ACC112 (cell line): ENCODE measurements at regions not wholly inside any gene's neighbourhood (a gene's known extent, or its start where the extent isn't known, plus 50 kb on each side); places are given as distances from the start of the nearest gene placed in this dataset.
"Not testable (repeated sequence)": the region's sequence is repeated elsewhere in the genome, so short reads cannot be mapped to it uniquely, and the experiment has no call there.

Experiments used
- H2AFZ ChIP-seq: fragments of 200-600 bp; sonication (generic); one replicate; pipeline ENCODE4 v1.6.0; 2017; ENCODE audit warnings: antibody characterized with exemption, low read length; ENCODE audit not compliant: unreplicated experiment
- H3K27ac ChIP-seq: fragments of 200-600 bp; sonication (generic); 2 replicates; pipeline ENCODE4 v1.5.1; 2014; ENCODE audit warnings: low read depth, mild to moderate bottlenecking, antibody characterized with exemption, low read length, moderate library complexity
- H3K27me3 ChIP-seq: fragments of 200-600 bp; sonication (generic); 2 replicates; pipeline ENCODE4 v1.6.1; 2014; ENCODE audit warnings: mild to moderate bottlenecking, antibody characterized with exemption, low read length, moderate library complexity, mixed read lengths; ENCODE audit not compliant: insufficient read depth
- H3K36me3 ChIP-seq: fragments of 200-600 bp; sonication (generic); 2 replicates; pipeline ENCODE4 v1.6.1; 2016; ENCODE audit warnings: mild to moderate bottlenecking, antibody characterized with exemption, low read length, moderate library complexity, mixed read lengths; ENCODE audit not compliant: insufficient read depth
- H3K4me1 ChIP-seq: fragments of 200-600 bp; sonication (generic); one replicate; pipeline ENCODE4 v1.6.1; 2016; ENCODE audit warnings: low read length, mixed read lengths; ENCODE audit not compliant: insufficient read depth, unreplicated experiment, control insufficient read depth
- H3K4me3 ChIP-seq: fragments of 200-600 bp; sonication (generic); 2 replicates; pipeline ENCODE4 v1.5.1; 2014; ENCODE audit warnings: mild to moderate bottlenecking, low read depth, low read length
- H3K79me2 ChIP-seq: fragments of 200-600 bp; sonication (generic); one replicate; pipeline ENCODE4 v1.6.0; 2016; ENCODE audit warnings: low read length; ENCODE audit not compliant: control insufficient read depth, unreplicated experiment, insufficient read depth

DNA sequence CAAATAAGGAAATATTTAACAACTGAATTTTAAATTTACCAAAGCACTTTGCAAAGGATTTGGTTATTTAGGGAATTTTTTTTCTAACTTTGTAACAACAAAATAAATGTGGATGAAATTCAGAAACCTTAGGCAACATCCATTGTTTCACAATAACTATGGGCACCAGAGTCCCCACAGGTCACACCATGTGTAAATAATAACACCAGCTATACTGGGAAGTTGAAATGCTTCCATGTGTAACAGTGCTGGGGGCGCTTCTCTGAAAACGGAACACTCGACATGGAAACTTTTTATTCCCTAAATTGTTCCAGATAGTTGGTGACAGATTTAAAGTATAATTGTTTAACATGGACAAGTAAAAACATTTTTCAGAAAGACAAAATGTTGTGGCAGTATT is 818.6 kb downstream of the TNS3 start:
- H3K4me1 ChIP-seq, result peaks cover 20% of the 10 kb centered on the region
- no peaks in the 10 kb centered on the region for H3K79me2 ChIP-seq
- H3K27me3 ChIP-seq, result no peaks in the 10 kb centered on the region
- peak overlapping the region; percentile 58 for H3K27ac ChIP-seq
- no peak overlapping the region for H2AFZ ChIP-seq
- no peaks in the 10 kb centered on the region for H3K36me3 ChIP-seq
- no peak overlapping the region for H3K4me3 ChIP-seq

DNA sequence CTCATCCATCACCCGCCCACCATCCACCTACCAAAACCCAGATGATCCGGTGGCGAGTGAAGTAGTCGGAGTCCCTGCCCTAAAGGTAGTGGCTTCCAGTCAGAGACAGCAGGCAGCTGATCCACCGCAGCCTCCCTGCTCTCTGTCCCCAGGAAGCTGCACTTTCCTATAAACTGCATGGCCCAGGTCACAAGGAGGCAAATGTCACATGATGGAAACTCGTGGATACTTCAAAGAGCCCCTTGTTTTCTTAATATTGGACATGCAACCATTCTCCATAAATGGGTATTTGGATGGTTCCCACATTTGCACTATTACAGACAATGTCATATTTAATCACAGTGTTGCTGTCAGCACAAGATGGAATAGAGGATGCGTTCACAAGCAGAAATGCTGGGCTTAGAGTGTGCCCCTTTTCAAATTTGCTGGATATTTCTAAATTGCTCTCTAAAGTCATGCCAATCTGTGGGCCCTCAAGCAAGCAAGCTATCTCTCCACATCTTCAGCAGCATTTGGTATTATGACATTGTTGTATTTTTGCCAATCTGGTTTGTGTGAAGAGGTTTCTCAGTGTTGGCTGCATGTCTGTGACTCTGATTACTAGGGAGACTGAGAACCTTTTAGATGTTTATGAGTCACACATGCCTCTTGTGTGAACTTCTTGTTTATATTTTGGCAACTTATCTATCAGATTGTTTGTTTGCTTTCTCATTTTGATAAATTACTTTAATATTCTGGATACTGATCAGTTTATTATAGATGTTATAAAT is 822.0 kb downstream of the TNS3 start:
- H3K27me3 ChIP-seq, result no peaks in the 10 kb centered on the region
- peaks cover 26% of the 10 kb centered on the region for H3K4me1 ChIP-seq
- no peak overlapping the region for H3K4me3 ChIP-seq
- H3K79me2 ChIP-seq, result no peaks in the 10 kb centered on the region
- H2AFZ ChIP-seq, result no peak overlapping the region
- no peaks in the 10 kb centered on the region for H3K36me3 ChIP-seq
- H3K27ac ChIP-seq, result no peak overlapping the region

DNA sequence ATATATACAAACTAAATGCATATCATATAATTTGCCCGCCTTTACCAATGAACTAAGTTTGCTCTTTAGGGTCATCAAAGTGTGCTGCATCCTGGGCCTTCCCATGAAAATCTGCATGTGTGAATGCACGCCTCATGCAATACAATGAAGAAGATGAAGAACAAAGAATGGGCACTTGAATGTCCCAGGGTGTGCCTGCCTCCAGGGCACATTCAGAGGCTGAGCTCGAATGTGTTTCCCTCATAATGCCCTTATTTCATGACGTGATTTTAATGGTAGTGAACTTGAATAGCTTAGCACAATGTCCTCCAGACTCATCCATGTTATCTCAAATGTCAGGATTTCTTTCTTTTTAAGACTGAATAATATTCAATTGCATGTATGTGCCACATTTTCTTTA is 824.9 kb downstream of the TNS3 start:
- no peaks in the 10 kb centered on the region for H3K79me2 ChIP-seq
- H3K4me3 ChIP-seq, result no peak overlapping the region
- no peaks in the 10 kb centered on the region for H3K27me3 ChIP-seq
- no peak overlapping the region for H3K27ac ChIP-seq
- H2AFZ ChIP-seq, result no peak overlapping the region
- H3K4me1 ChIP-seq, result peaks cover 34% of the 10 kb centered on the region
- no peaks in the 10 kb centered on the region for H3K36me3 ChIP-seq

DNA sequence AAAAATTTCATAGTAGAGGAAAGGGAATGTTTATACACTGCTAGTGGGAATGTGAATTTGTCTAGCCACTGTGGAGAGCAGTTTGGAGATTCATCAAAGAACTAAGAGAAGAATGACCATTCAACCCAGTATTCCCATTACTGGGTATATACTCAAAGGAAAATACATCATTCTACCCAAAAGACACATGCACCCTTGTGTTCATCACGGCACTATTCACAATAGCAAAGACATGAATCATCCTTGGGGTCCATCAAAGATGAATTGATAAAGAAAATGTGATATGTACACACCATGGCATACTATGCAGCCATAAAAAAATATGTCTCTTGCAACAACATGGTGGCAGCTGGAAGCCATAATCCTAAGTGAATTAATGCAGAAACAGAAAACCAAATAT is 825.7 kb downstream of the TNS3 start:
- H3K36me3 ChIP-seq, result no peaks in the 10 kb centered on the region
- no peaks in the 10 kb centered on the region for H3K27me3 ChIP-seq
- H3K27ac ChIP-seq, result no peak overlapping the region
- H3K4me3 ChIP-seq, result no peak overlapping the region
- no peaks in the 10 kb centered on the region for H3K79me2 ChIP-seq
- H2AFZ ChIP-seq, result no peak overlapping the region
- H3K4me1 ChIP-seq, result peaks cover 42% of the 10 kb centered on the region

DNA sequence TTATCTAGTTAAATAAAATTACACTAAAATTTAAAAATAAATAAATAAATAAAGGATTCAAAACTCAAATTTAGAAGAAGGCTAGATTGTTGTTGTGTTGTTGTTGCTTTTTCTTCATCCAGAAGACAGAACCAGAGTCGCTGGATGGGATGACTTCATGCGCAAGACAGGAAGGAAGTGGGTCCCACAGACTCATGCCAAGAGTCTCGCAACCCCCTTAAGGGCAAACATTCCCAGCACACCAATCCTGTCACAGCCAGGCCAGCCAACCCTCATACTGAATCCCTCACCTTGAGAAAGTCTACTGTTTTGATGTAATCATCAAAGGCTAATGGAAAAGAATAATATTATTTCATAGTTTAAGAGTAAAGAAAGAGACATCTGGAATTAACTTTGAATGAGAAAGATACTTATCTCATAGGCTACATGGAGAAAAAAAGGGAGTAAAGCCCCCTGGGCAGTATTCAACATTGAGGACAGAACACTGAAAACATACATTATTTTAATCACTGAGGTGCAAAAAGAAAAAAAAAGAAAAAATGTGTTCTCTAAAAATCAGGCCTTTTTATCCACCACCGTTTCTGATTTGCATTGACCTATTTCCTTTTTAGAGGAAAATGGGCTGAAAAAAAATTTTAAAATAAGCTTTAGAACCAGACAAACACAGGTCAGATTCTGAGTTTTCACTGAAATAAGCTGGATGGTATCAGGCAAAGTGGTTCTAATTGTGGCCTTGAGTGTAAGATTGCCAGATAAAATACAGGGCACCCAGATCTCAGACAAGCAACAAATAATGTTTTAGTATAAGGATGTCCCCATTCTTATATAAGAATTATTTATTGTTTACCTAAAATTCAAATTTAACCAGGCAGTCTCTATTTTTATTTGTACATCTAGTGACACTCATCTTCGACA is 826.5 kb downstream of the TNS3 start:
- Histone ChIP-seq H3K4me1 (peaks cover 48% of the 10 kb centered on the region), H3K4me3 (no peak overlapping the region), H2AFZ (no peak overlapping the region), H3K27ac (peak overlapping the region; percentile 72; the same call in 1 of the 2 replicates), H3K36me3 (no peaks in the 10 kb centered on the region), H3K27me3 (no peaks in the 10 kb centered on the region), H3K79me2 (no peaks in the 10 kb centered on the region)

DNA sequence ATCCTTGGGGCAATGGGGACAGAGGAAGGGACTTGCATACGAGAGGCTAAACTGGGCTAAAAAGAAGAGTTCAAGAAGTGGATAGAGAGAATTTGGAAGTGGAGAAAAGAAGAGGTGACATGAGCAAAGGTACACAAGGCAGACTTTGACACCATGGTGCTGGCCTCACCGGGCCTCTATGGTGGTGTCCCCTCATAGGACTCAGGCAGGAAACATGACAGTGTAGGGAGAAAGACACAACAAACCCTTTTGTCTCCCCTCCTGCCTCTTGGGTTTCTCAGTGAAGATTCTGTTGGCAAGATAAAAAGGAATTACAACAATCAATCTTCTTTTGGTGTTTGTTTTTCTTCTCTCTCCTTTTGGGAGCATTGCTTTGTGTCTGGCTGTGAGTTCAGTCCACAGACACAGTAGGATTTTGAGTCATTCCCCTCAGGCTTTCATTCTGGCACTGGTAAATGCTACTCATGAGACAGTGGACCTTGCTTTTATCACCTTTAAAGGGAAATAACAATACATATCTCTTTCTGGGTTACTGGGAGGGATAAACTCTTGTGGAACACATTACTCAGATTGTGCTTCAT is 827.7 kb downstream of the TNS3 start:
- peak overlapping the region; percentile 21; the same call in 1 of the 2 replicates for H3K4me3 ChIP-seq
- no peaks in the 10 kb centered on the region for H3K27me3 ChIP-seq
- H3K79me2 ChIP-seq, result no peaks in the 10 kb centered on the region
- H3K27ac ChIP-seq, result peak overlapping the region; percentile 72
- peak overlapping the region; percentile 49 for H2AFZ ChIP-seq
- H3K36me3 ChIP-seq, result no peaks in the 10 kb centered on the region
- H3K4me1 ChIP-seq, result peaks cover 47% of the 10 kb centered on the region

DNA sequence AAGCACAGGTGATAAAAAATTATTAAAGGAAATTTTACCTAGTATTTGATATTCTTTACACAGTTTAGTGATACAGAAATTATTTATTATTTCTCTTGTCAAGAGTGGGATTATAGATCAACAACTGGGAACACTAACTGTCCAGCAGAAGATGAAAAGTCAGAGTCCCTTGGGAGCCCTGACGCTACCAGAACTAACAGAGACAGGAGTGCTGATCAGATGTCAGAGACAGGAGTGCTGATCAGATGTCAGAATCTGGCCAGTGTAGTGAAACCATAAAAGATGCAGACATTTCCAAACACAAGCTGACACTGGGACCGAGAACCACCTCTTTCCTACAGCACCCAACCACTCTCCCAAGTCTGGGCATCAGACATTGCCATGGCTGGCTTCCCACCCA is 828.2 kb downstream of the TNS3 start:
- Histone ChIP-seq H3K4me3 (peak overlapping the region; percentile 21; the same call in 1 of the 2 replicates), H3K27ac (peak overlapping the region; percentile 72), H3K4me1 (peaks cover 53% of the 10 kb centered on the region), H2AFZ (peak overlapping the region; percentile 49), H3K27me3 (no peaks in the 10 kb centered on the region), H3K36me3 (no peaks in the 10 kb centered on the region), H3K79me2 (no peaks in the 10 kb centered on the region)

DNA sequence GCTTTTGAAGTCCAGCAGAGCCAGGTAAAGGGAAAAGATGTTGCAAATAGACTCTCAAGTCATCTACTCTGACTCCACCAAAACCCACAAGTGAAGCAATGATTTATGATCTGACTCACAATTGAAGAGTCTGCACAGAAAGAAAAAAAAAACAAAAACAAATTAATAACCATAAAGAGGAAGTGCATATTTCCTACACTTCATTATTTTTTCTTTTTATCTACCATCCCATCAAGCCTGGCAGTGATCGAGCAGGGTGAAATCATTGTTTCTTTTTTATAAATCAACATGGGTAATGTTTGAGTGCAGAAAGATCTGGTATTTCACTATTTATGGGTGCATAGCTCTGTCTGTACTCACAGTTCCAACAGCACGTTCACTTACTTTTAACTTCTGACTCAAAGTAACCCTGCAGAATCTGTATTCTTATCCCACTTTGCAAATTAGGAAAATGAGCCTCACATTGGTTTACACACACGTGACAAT is 829.0 kb downstream of the TNS3 start:
- Histone ChIP-seq H3K27ac (peak overlapping the region; percentile 72), H3K36me3 (no peaks in the 10 kb centered on the region), H3K79me2 (no peaks in the 10 kb centered on the region), H3K4me1 (peaks cover 59% of the 10 kb centered on the region), H3K4me3 (peak overlapping the region; percentile 45), H3K27me3 (no peaks in the 10 kb centered on the region), H2AFZ (no peak overlapping the region)

DNA sequence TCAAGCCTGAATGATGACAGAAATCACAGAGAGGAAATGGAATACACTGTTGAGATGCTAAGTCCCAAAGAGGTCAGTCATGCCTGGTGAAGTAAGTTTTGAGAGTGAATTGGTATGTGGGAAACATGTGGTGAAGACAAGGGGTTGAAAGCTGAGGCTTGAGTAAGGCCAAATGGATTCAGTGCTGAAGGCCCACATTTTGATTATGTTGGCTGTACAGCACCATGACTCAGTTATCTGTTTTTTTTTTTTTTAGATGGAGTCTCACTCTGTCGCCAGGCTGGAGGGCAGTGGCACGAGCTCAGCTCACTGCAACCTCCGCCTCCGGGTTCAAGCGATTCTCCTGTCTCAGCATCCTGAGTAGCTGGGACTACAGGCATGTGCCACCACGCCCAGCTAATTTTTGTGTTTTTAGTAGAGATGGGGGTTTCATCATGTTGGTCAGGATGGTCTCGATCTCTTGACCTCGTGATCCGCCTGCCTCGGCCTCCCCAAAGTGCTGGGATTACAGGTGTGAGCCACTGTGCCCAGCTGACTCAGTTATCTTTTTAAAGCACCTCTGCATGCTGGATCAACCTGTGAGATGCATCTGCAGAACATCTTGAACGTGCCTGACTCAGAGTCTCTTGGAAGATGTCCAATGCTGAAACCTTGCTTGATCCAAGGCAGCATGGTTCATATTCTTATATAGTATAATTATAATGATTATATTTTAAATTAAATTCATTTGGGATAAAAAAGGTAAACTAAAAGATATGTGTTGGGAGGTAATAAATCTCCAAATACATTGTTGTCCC is 829.8 kb downstream of the TNS3 start:
- H2AFZ ChIP-seq, H3K4me3 ChIP-seq, H3K79me2 ChIP-seq, H3K36me3 ChIP-seq, H3K27me3 ChIP-seq: not testable (repeated sequence)
- H3K4me1 ChIP-seq, result peaks cover 67% of the 10 kb centered on the region
- H3K27ac ChIP-seq, result peak overlapping the region; percentile 72

DNA sequence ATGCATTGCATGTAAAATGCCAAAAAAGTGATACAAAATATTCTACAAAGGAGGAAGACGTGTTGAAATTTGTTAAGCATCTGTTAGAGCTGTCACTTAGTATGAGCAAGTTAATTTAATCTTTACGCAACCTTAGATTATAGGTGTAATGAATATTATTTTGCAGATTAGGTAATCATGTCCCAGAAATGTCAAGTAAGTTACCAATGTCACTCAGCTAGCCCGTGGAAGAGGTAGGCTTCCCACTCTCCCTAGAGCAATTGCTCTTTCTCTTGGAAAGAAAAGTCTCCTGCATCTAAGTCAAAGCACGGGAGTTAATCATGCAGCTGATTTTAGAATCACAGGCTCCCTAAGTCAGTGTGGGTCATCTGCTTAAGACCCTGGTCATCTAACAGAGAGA is 830.4 kb upstream of the IGFBP3 start:
- peak overlapping the region; percentile 72 for H3K27ac ChIP-seq
- peaks cover 69% of the 10 kb centered on the region for H3K4me1 ChIP-seq
- H3K4me3 ChIP-seq, result no peak overlapping the region
- no peaks in the 10 kb centered on the region for H3K27me3 ChIP-seq
- H2AFZ ChIP-seq, result no peak overlapping the region
- H3K79me2 ChIP-seq, result no peaks in the 10 kb centered on the region
- no peaks in the 10 kb centered on the region for H3K36me3 ChIP-seq
